ENCODE measurements at regions not wholly inside any gene's neighbourhood (a gene's known extent, or its start where the extent isn't known, plus 50 kb on each side); places are given as distances from the start of the nearest gene placed in this dataset.
A peak's percentile ranks its signal among the peaks of the same experiment; 100 is the strongest.

- TF ChIP-seq CTCF (IDR thresholded peaks at IDR 0.05) (no peak), POLR2A (IDR thresholded peaks at IDR 0.05) (no peak), POLR2AphosphoS5 (IDR thresholded peaks at IDR 0.05) (no peak), EP300 (IDR thresholded peaks at IDR 0.05) (no peak)
- peaks cover 0 to 14% (median 3%) of the 10 kb centered on the region in 4 donors for H3K36me3 ChIP-seq
- peak overlapping the region; percentile 36 to 73 (median 66) for H3K27ac ChIP-seq
- H3K9me3 ChIP-seq, result no peaks in the 10 kb centered on the region
- no peak for DNase-seq
- H3K4me3 ChIP-seq, result peak overlapping the region in 3 of 4 donors; percentile 26 to 38 (median 30)
- WGBS, 2 donors, result 78 to 80% methylated on average over 6 of the region's 6 CpGs
- ATAC-seq (ENCODE audit: low FRiP score in 2 of 2), result no peak
- peaks cover 26 to 47% (median 38%) of the 10 kb centered on the region in 4 donors for H3K4me1 ChIP-seq
- H3K27me3 ChIP-seq, result no peaks in the 10 kb centered on the region
Observed at GRCh38 chr17:64773386-64773835, 111.3 kb upstream of the SMURF2 start.

GRCh38 chr17:64772845-64773299, 110.8 kb upstream of the SMURF2 start:
- WGBS, 2 donors, result 87% methylated on average over 6 of the region's 6 CpGs
- H3K4me3 ChIP-seq, result no peak overlapping the region
- H3K4me1 ChIP-seq, result peaks cover 26 to 42% (median 33%) of the 10 kb centered on the region in 4 donors

GRCh38 chr17:64771980-64772844, 110.1 kb upstream of the SMURF2 start:
- peak overlapping the region in 1 of 4 donors; percentile 65 for H3K27ac ChIP-seq
- 59 to 66% methylated on average over 5 of the region's 5 CpGs for WGBS, 2 donors
- no peaks in the 10 kb centered on the region for H3K9me3 ChIP-seq
- no peak for TF ChIP-seq POLR2AphosphoS5 (IDR thresholded peaks at IDR 0.05)
- no peak for TF ChIP-seq CTCF (IDR thresholded peaks at IDR 0.05)
- TF ChIP-seq EP300 (IDR thresholded peaks at IDR 0.05), result no peak
- no peak for TF ChIP-seq POLR2A (IDR thresholded peaks at IDR 0.05)
- peaks cover 0 to 11% (median 3%) of the 10 kb centered on the region in 4 donors for H3K36me3 ChIP-seq
- H3K27me3 ChIP-seq, result no peaks in the 10 kb centered on the region
- no peak for ATAC-seq (ENCODE audit: low FRiP score in 2 of 2)
- H3K4me3 ChIP-seq, result no peak overlapping the region
- DNase-seq, result no peak
- H3K4me1 ChIP-seq, result peaks cover 22 to 37% (median 26%) of the 10 kb centered on the region in 4 donors

More at GRCh38 chr17:64772845-64773299, 110.8 kb upstream of the SMURF2 start:
- no peaks in the 10 kb centered on the region for H3K9me3 ChIP-seq
- H3K36me3 ChIP-seq, result peaks cover 0 to 11% (median 3%) of the 10 kb centered on the region in 4 donors
- TF ChIP-seq POLR2A (IDR thresholded peaks at IDR 0.05) (no peak), POLR2AphosphoS5 (IDR thresholded peaks at IDR 0.05) (no peak), CTCF (IDR thresholded peaks at IDR 0.05) (no peak), EP300 (IDR thresholded peaks at IDR 0.05) (no peak)
- no peak for ATAC-seq (ENCODE audit: low FRiP score in 2 of 2)
- no peak for DNase-seq
- no peaks in the 10 kb centered on the region for H3K27me3 ChIP-seq
- peak overlapping the region in 1 of 4 donors; percentile 65 for H3K27ac ChIP-seq

- H3K36me3 ChIP-seq, result peaks cover 0 to 25% (median 3%) of the 10 kb centered on the region in 4 donors
- 97 to 98% methylated on average over 7 of the region's 7 CpGs for WGBS, 2 donors
- no peak overlapping the region for H3K27ac ChIP-seq
- TF ChIP-seq POLR2A (IDR thresholded peaks at IDR 0.05), result no peak
- TF ChIP-seq EP300 (IDR thresholded peaks at IDR 0.05), result no peak
- TF ChIP-seq CTCF (IDR thresholded peaks at IDR 0.05), result no peak
- TF ChIP-seq POLR2AphosphoS5 (IDR thresholded peaks at IDR 0.05), result no peak
- no peak overlapping the region for H3K4me3 ChIP-seq
- no peaks in the 10 kb centered on the region for H3K9me3 ChIP-seq
- no peak for ATAC-seq (ENCODE audit: low FRiP score in 2 of 2)
- H3K4me1 ChIP-seq, result peaks cover 11 to 29% (median 19%) of the 10 kb centered on the region in 4 donors
- no peaks in the 10 kb centered on the region for H3K27me3 ChIP-seq
- no peak for DNase-seq
Observed at GRCh38 chr17:64769712-64770111, 107.6 kb upstream of the SMURF2 start.

Measured in upper lobe of left lung (tissue), 6 donors.